Liver (tissue), 8 donors: ENCODE measurements at regions not wholly inside any gene's neighbourhood (a gene's known extent, or its start where the extent isn't known, plus 50 kb on each side); places are given as distances from the start of the nearest gene placed in this dataset.

Source experiments
- DNase-seq: peaks from one replicate; pipeline ENCODE4 v3.0.0-alpha.2; 2017; ENCODE audit warnings: low spot score
- H3K27ac ChIP-seq, 2 donors: one replicate each; pipeline ENCODE4 v1.7.0; 2013; ENCODE audit warnings: inconsistent platforms in 2 of 2, low read length in 2 of 2, control low read depth in 1 of 2, low read depth in 1 of 2, mild to moderate bottlenecking in 1 of 2
- H3K27me3 ChIP-seq, 4 donors: one replicate each; pipeline versions ENCODE4 v1.6.1 to v1.7.0; 2013; ENCODE audit warnings: low read length in 3 of 4, inconsistent platforms in 1 of 4, mild to moderate bottlenecking in 1 of 4, moderate library complexity in 1 of 4; ENCODE audit not compliant: control insufficient read depth in 4 of 4, insufficient read depth in 4 of 4
- H3K36me3 ChIP-seq, 4 donors: one replicate each; pipeline versions ENCODE4 v1.6.1 to v1.7.0; 2013; ENCODE audit warnings: low read length in 3 of 4, mild to moderate bottlenecking in 3 of 4, low read depth in 1 of 4, moderate library complexity in 1 of 4; ENCODE audit not compliant: control insufficient read depth in 4 of 4, insufficient read depth in 3 of 4
- H3K4me1 ChIP-seq, 4 donors: one replicate each; pipeline versions ENCODE4 v1.6.1 to v1.7.0; 2013; ENCODE audit warnings: low read length in 3 of 4, mild to moderate bottlenecking in 3 of 4, moderate library complexity in 1 of 4; ENCODE audit not compliant: control insufficient read depth in 4 of 4, insufficient read depth in 4 of 4
- H3K4me3 ChIP-seq, 3 donors: one replicate each; pipeline versions ENCODE4 v1.6.1 to v1.7.0; 2013; ENCODE audit warnings: low read length in 3 of 3, control low read depth in 1 of 3, low read depth in 1 of 3, mild to moderate bottlenecking in 1 of 3
- H3K9ac ChIP-seq, 2 donors: one replicate each; pipeline ENCODE4 v1.7.0; 2013; ENCODE audit warnings: low read length in 2 of 2, mild to moderate bottlenecking in 2 of 2, moderate library complexity in 2 of 2, control low read depth in 1 of 2, low read depth in 1 of 2
- H3K9me3 ChIP-seq, 4 donors: one replicate each; pipeline versions ENCODE4 v1.6.1 to v1.7.0; 2013; ENCODE audit warnings: low read length in 3 of 4; ENCODE audit not compliant: control insufficient read depth in 4 of 4
- CTCF ChIP-seq: fragments of 150-350 bp; IDR thresholded peaks from 2 replicates; pipeline ENCODE4 v1.5.1; 2017; ENCODE audit warnings: improper control_type of control experiment, low read depth, low read length; ENCODE audit not compliant: missing input control
- EGR1 ChIP-seq, 2 donors: IDR thresholded peaks; 2 replicates each; pipeline ENCODE4 v1.6.1; 2016 to 2018; ENCODE audit warnings: antibody characterized with exemption in 2 of 2, low read depth in 2 of 2
- FOXA1 ChIP-seq: IDR thresholded peaks from 2 replicates; pipeline ENCODE4 v1.6.1; 2016; ENCODE audit warnings: antibody characterized with exemption
- FOXA2 ChIP-seq: IDR thresholded peaks from 2 replicates; pipeline ENCODE4 v1.6.1; 2016; ENCODE audit warnings: antibody characterized with exemption
- GABPA ChIP-seq, 2 donors: IDR thresholded peaks in 1 of 2; conservative IDR thresholded peaks in 1 of 2; 2 replicates each; pipeline ENCODE4 v1.6.1; 2016; ENCODE audit warnings: antibody characterized with exemption in 2 of 2, mild to moderate bottlenecking in 1 of 2, moderate library complexity in 1 of 2
- HNF4A ChIP-seq, 2 donors: conservative IDR thresholded peaks; 2 replicates each; pipeline ENCODE4 v1.6.1; 2016; ENCODE audit warnings: antibody characterized with exemption in 2 of 2, mild to moderate bottlenecking in 2 of 2
- HNF4G ChIP-seq: IDR thresholded peaks from 2 replicates; pipeline ENCODE4 v1.6.1; 2016; ENCODE audit warnings: antibody characterized with exemption
- JUND ChIP-seq, 2 donors: IDR thresholded peaks; 2 replicates each; pipeline ENCODE4 v1.6.1; 2016; ENCODE audit warnings: antibody characterized with exemption in 2 of 2
- NR2F2 ChIP-seq: IDR thresholded peaks from 2 replicates; pipeline ENCODE4 v1.6.1; 2016; ENCODE audit warnings: antibody characterized with exemption
- RAD21 ChIP-seq, 2 donors: IDR thresholded peaks; 2 replicates each; pipeline ENCODE4 v1.6.1; 2016; ENCODE audit warnings: antibody characterized with exemption in 2 of 2, mild to moderate bottlenecking in 2 of 2
- REST ChIP-seq: IDR thresholded peaks from 2 replicates; pipeline ENCODE4 v1.6.1; 2016; ENCODE audit warnings: antibody characterized with exemption, mild to moderate bottlenecking
- RXRA ChIP-seq, 2 donors: IDR thresholded peaks; 2 replicates each; pipeline ENCODE4 v1.6.1; 2017 to 2018; ENCODE audit warnings: antibody characterized with exemption in 2 of 2, mild to moderate bottlenecking in 1 of 2
- SP1 ChIP-seq: IDR thresholded peaks from 2 replicates; pipeline ENCODE4 v1.6.1; 2018; ENCODE audit warnings: antibody characterized with exemption, mild to moderate bottlenecking
- TAF1 ChIP-seq: conservative IDR thresholded peaks from 2 replicates; pipeline ENCODE4 v1.6.1; 2016; ENCODE audit warnings: antibody characterized with exemption, mild to moderate bottlenecking
- YY1 ChIP-seq: IDR thresholded peaks from 2 replicates; pipeline ENCODE4 v1.6.1; 2016; ENCODE audit warnings: antibody characterized with exemption, mild to moderate bottlenecking
- ZBTB33 ChIP-seq: IDR thresholded peaks from 2 replicates; pipeline ENCODE4 v1.6.1; 2016; ENCODE audit warnings: antibody characterized with exemption
- WGBS: extraction: QIAGEN DNeasy Blood & Tissue Kit; methylation state at CpG from one replicate; pipeline ENCODE4 v1.1.7; 2013; 5-methylcytosine and 5-hydroxymethylcytosine counted together
- TF ChIP-seq, protein P1 (sequence below): IDR thresholded peaks from 2 replicates; pipeline ENCODE4 v1.6.1; 2016; ENCODE audit warnings: antibody characterized with exemption
- TF ChIP-seq, protein P2 (sequence below): IDR thresholded peaks from 2 replicates; pipeline ENCODE4 v1.6.1; 2016; ENCODE audit warnings: antibody characterized with exemption
- donor health status: healthy.
- donor health status: healthy.
- donor health status: healthy.
- donor health status: healthy.
- donor health status: healthy.

GRCh38 chr18:27879540-27879939 is 297.4 kb downstream of the CDH2 start:
- H3K36me3 ChIP-seq = no peaks in the 10 kb centered on the region
- no peak for DNase-seq
- 90% methylated on average over 1 of the region's 1 CpG for WGBS
- peaks cover 0 to 3% (median 0%) of the 10 kb centered on the region in 4 donors for H3K27me3 ChIP-seq
- H3K4me1 ChIP-seq = no peaks in the 10 kb centered on the region
- TF ChIP-seq RXRA (IDR thresholded peaks at IDR 0.05) (no peak), TAF1 (no peak), FOXA1 (no peak), HNF4G (no peak), FOXA2 (no peak)
- TF ChIP-seq, protein P1, sequence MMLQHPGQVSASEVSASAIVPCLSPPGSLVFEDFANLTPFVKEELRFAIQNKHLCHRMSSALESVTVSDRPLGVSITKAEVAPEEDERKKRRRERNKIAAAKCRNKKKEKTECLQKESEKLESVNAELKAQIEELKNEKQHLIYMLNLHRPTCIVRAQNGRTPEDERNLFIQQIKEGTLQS = no peak
- H3K9me3 ChIP-seq = no peaks in the 10 kb centered on the region
- no peak overlapping the region for H3K9ac ChIP-seq
- no peak overlapping the region for H3K4me3 ChIP-seq
- no peak overlapping the region for H3K27ac ChIP-seq

- no peak for DNase-seq
- H3K4me1 ChIP-seq = no peaks in the 10 kb centered on the region
- H3K27ac ChIP-seq = no peak overlapping the region
- H3K4me3 ChIP-seq = no peak overlapping the region
- H3K9ac ChIP-seq = no peak overlapping the region
- H3K36me3 ChIP-seq = no peaks in the 10 kb centered on the region
- no peak for TF ChIP-seq REST
- no peak for TF ChIP-seq HNF4G
- TF ChIP-seq, protein P2, sequence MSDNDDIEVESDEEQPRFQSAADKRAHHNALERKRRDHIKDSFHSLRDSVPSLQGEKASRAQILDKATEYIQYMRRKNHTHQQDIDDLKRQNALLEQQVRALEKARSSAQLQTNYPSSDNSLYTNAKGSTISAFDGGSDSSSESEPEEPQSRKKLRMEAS = no peak
- TF ChIP-seq CTCF = no peak
- TF ChIP-seq RXRA (IDR thresholded peaks at IDR 0.05) = no peak
- no peak for TF ChIP-seq YY1
- TF ChIP-seq, protein P1 = no peak
- no peak for TF ChIP-seq JUND (IDR thresholded peaks at IDR 0.05)
- TF ChIP-seq EGR1 (IDR thresholded peaks at IDR 0.05; ENCODE audit: low read depth in 2 of 2) = no peak
- no peak for TF ChIP-seq NR2F2
- TF ChIP-seq SP1 = no peak
- TF ChIP-seq TAF1 = no peak
- TF ChIP-seq ZBTB33 = no peak
- TF ChIP-seq FOXA2 = no peak
- no peak for TF ChIP-seq GABPA (IDR thresholded peaks at IDR 0.05 in 1 of 2, conservative IDR thresholded peaks at IDR 0.05 in 1 of 2)
- TF ChIP-seq HNF4A (conservative IDR thresholded peaks at IDR 0.05) = no peak
- no peak for TF ChIP-seq FOXA1
- TF ChIP-seq RAD21 (IDR thresholded peaks at IDR 0.05) = no peak
- WGBS = 62% methylated on average over 5 of the region's 5 CpGs
- no peaks in the 10 kb centered on the region for H3K9me3 ChIP-seq
- no peaks in the 10 kb centered on the region for H3K27me3 ChIP-seq
Observed at GRCh38 chr18:27871726-27872125, 305.2 kb downstream of the CDH2 start.
